Esophagus muscularis mucosa (tissue), 4 donors: ENCODE measurements at regions not wholly inside any gene's neighbourhood (a gene's known extent, or its start where the extent isn't known, plus 50 kb on each side); places are given as distances from the start of the nearest gene placed in this dataset.

Experiments used
- DNase-seq: peaks from one replicate; pipeline ENCODE4 v3.0.0-alpha.2; 2017; ENCODE audit errors: extremely low spot score
- H3K27ac ChIP-seq, 4 donors: fragments of 200-600 bp; sonication (generic); replicated peaks in 1 of 4; 1 replicate in 3 of 4; 2 replicates in 1 of 4; pipeline ENCODE4 v1.5.1; 2016 to 2019; ENCODE audit warnings: mild to moderate bottlenecking in 1 of 4
- H3K27me3 ChIP-seq, 4 donors: fragments of 200-600 bp; sonication (generic); one replicate each; pipeline versions ENCODE4 v1.5.1 to v1.6.0; 2016 to 2019
- H3K36me3 ChIP-seq, 4 donors: fragments of 200-600 bp; sonication (generic); one replicate each; pipeline ENCODE4 v1.5.1; 2016 to 2019
- H3K4me1 ChIP-seq, 4 donors: fragments of 200-600 bp; sonication (generic); one replicate each; pipeline ENCODE4 v1.5.1; 2016 to 2019
- H3K4me3 ChIP-seq, 4 donors: fragments of 200-600 bp; sonication (generic); 1 replicate in 2 of 4; 2 replicates in 2 of 4; pipeline ENCODE4 v1.5.1; 2016 to 2019; ENCODE audit warnings: mild to moderate bottlenecking in 4 of 4, moderate library complexity in 1 of 4
- H3K9me3 ChIP-seq, 4 donors: fragments of 200-600 bp; sonication (generic); 1 replicate in 3 of 4; 2 replicates in 1 of 4; pipeline ENCODE4 v1.5.1; 2016 to 2019
- EP300 ChIP-seq: sonication (generic); formaldehyde crosslinking; IDR thresholded peaks from one replicate; pipeline ENCODE4 v1.6.1; 2017; ENCODE audit warnings: antibody characterized with exemption
- POLR2A ChIP-seq: fragments of 450-650 bp; IDR thresholded peaks from one replicate; pipeline ENCODE4 v1.6.1; 2017; ENCODE audit warnings: antibody characterized with exemption, moderate library complexity, mild to moderate bottlenecking, low read depth
- POLR2AphosphoS5 ChIP-seq, 2 donors: sonication (generic); formaldehyde crosslinking; IDR thresholded peaks; one replicate each; pipeline ENCODE4 v1.6.1; 2017; ENCODE audit warnings: antibody characterized with exemption in 2 of 2
- WGBS: methylation state at CpG from one replicate; pipeline ENCODE4 v1.1.5; 2018; 5-methylcytosine and 5-hydroxymethylcytosine counted together
- intact Hi-C: fragments of 100-400 bp; cut with DNase I; formaldehyde crosslinking; loops from one replicate; pipeline ENCODE4 v1.15.1; 2023
- TF ChIP-seq, protein P1 (sequence below), 3 experiments: fragments of 200-600 bp in 2 of 3; fragments of 450-650 bp in 1 of 3; sonication (generic) in 2 of 3; IDR thresholded peaks; one replicate each; pipeline ENCODE4 v1.5.1; 2017 to 2019; ENCODE audit warnings: antibody characterized with exemption in 3 of 3, mild to moderate bottlenecking in 2 of 3, moderate library complexity in 1 of 3

DNA sequence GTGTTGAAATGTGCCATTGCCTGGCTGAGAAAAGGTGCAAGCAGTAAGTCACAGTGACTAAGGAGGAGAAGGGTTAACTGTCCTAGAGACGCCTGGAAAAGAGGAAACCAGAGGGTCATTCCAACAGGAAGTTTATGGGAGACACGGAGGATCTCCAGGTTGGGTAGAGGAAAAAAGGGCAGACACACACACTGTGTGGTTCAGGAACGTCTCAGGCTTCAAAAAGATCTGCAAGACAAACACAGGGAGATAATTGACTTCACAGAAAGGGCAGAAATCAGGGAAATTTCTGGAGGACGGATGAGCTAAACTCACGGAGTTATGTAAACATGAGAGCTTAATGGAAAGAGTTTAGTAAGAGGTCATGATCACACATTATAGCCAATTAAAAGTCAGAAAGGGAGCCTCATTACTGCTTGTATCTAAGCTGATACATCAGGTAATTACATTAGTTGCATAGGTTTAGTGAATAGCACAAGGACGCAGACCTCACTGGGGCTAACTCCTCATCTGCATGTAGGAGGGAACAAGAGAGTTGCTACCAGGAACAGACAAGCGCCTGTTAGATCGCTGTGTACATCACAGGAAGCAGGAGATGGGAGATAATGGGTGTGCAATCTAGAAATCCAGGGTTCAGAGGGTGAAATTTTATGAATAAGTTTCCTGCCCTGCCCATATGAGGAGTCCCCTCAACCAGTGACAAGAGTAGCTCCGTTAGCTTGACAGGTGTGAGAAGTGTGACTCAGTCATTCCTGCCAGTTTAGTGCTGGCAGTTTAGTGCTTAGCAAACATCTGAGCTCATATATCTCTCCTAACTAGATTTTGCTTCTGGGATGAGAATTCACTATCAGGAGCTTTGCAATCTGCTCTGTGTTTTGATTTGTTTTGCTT is 96.6 kb upstream of the TNR start:
- Histone ChIP-seq H3K4me3 (no peak overlapping the region), H3K27me3 (peaks cover 0 to 44% (median 0%) of the 10 kb centered on the region in 4 donors), H3K4me1 (no peaks in the 10 kb centered on the region), H3K36me3 (no peaks in the 10 kb centered on the region), H3K27ac (no peak overlapping the region), H3K9me3 (no peaks in the 10 kb centered on the region)
- DNase-seq: peak; percentile 74
- TF ChIP-seq POLR2AphosphoS5 (IDR thresholded peaks at IDR 0.05) (no peak), EP300 (no peak), POLR2A (no peak)
- TF ChIP-seq, protein P1, sequence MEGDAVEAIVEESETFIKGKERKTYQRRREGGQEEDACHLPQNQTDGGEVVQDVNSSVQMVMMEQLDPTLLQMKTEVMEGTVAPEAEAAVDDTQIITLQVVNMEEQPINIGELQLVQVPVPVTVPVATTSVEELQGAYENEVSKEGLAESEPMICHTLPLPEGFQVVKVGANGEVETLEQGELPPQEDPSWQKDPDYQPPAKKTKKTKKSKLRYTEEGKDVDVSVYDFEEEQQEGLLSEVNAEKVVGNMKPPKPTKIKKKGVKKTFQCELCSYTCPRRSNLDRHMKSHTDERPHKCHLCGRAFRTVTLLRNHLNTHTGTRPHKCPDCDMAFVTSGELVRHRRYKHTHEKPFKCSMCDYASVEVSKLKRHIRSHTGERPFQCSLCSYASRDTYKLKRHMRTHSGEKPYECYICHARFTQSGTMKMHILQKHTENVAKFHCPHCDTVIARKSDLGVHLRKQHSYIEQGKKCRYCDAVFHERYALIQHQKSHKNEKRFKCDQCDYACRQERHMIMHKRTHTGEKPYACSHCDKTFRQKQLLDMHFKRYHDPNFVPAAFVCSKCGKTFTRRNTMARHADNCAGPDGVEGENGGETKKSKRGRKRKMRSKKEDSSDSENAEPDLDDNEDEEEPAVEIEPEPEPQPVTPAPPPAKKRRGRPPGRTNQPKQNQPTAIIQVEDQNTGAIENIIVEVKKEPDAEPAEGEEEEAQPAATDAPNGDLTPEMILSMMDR (IDR thresholded peaks at IDR 0.05): no peak
- 36% methylated on average over 9 of the region's 9 CpGs for WGBS
- intact Hi-C loops: no loop called here

DNA sequence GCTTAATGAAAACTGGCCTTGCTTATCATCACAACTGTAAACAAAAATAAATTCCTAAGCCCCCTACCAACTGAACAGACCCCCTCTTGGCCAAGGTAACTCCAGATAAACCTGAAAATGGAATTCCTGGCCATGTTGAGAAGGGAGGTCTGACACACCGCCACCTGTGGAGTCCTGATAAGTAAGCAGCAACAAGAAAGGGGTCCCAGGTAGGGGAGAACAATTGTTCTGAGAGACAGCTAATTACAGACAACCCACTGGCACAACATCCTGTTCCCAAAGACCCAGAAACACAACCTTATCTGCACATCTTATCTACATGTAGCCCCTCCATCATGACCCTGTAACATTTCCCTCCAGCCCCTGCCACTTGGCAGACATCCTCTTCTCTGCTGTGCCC is 91.2 kb upstream of the TNR start:
- peaks cover 0 to 7% (median 2%) of the 10 kb centered on the region in 4 donors for H3K27me3 ChIP-seq
- DNase-seq: no peak
- intact Hi-C loops: no loop called here
- H3K36me3 ChIP-seq: no peaks in the 10 kb centered on the region
- 100% methylated on average over 1 of the region's 1 CpG for WGBS
- no peak for TF ChIP-seq POLR2A
- TF ChIP-seq, protein P1 (IDR thresholded peaks at IDR 0.05): no peak
- no peak for TF ChIP-seq POLR2AphosphoS5 (IDR thresholded peaks at IDR 0.05)
- no peak for TF ChIP-seq EP300
- no peak overlapping the region for H3K27ac ChIP-seq
- no peak overlapping the region for H3K4me3 ChIP-seq
- no peaks in the 10 kb centered on the region for H3K4me1 ChIP-seq
- H3K9me3 ChIP-seq: no peaks in the 10 kb centered on the region

DNA sequence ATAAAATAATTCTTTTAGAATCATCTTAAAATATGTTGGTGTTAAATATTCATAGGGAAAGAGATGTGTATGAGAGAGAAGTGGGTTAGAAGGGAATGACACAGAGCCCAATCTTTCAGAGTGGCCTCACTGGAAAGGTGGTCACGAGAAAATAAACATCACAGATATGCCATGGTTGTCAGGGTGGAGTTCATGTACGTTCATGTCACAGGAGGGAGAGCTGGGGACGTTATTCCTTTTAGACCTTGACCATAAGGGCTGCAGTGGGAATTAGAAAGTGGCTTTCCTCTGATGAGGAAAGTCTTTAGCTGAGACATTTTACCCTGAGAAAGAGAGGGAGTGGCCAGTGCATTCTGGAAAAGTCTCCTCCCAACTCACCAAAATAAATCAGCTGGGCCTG is 90.6 kb upstream of the TNR start:
- intact Hi-C loops: no loop called here
- TF ChIP-seq, protein P1 (IDR thresholded peaks at IDR 0.05): no peak
- no peak for TF ChIP-seq POLR2AphosphoS5 (IDR thresholded peaks at IDR 0.05)
- TF ChIP-seq POLR2A: no peak
- no peak for TF ChIP-seq EP300
- no peak for DNase-seq
- Histone ChIP-seq H3K36me3 (no peaks in the 10 kb centered on the region), H3K9me3 (no peaks in the 10 kb centered on the region), H3K27me3 (peaks cover 0 to 6% (median 2%) of the 10 kb centered on the region in 4 donors), H3K4me1 (no peaks in the 10 kb centered on the region), H3K27ac (no peak overlapping the region), H3K4me3 (no peak overlapping the region)
- 46% methylated on average over 3 of the region's 3 CpGs for WGBS

DNA sequence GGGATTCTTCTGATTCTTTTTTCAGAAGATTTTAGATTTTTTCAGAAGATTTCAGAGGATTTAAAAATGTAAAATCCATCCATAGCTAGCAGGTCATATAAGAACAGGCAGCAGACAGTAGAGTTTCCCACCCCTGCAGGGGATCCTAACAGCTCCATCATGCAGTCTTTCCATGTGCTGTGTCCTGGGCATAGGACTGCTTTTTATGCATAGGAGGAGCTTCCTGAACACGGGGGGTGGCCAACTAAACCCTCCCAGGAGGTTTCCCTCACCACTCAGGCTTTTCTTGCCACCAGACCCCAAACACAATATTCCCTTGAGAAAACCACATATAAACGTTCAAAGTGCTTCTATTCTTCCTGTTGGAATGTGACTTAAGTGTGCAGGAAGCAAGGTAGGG is 90.1 kb upstream of the TNR start:
- no peaks in the 10 kb centered on the region for H3K4me1 ChIP-seq
- intact Hi-C loops: no loop called here
- TF ChIP-seq POLR2AphosphoS5 (IDR thresholded peaks at IDR 0.05) (no peak), POLR2A (no peak), EP300 (no peak)
- TF ChIP-seq, protein P1 (IDR thresholded peaks at IDR 0.05): no peak
- no peaks in the 10 kb centered on the region for H3K36me3 ChIP-seq
- no peak for DNase-seq
- peaks cover 0 to 4% (median 2%) of the 10 kb centered on the region in 4 donors for H3K27me3 ChIP-seq
- 22% methylated on average over 2 of the region's 2 CpGs for WGBS
- H3K4me3 ChIP-seq: no peak overlapping the region
- no peak overlapping the region for H3K27ac ChIP-seq
- H3K9me3 ChIP-seq: no peaks in the 10 kb centered on the region
